NT2/D1 (cell line): ENCODE measurements at regions not wholly inside any gene's neighbourhood (a gene's known extent, or its start where the extent isn't known, plus 50 kb on each side); places are given as distances from the start of the nearest gene placed in this dataset.

ENCODE experiments used
- DNase-seq: peaks from one replicate; pipeline ENCODE4 v3.0.0-alpha.2; 2011; ENCODE audit warnings: low read depth, low spot score
- H3K27me3 ChIP-seq: 2 replicates; pipeline ENCODE4 v1.6.0; 2011; ENCODE audit warnings: mild to moderate bottlenecking; ENCODE audit not compliant: insufficient read length, insufficient read depth
- H3K36me3 ChIP-seq: 2 replicates; pipeline ENCODE4 v1.6.1; 2011; ENCODE audit warnings: mild to moderate bottlenecking, low read length, mixed read lengths; ENCODE audit not compliant: insufficient read depth, insufficient read length
- H3K4me1 ChIP-seq: 2 replicates; pipeline ENCODE4 v1.5.1; 2011; ENCODE audit not compliant: insufficient read depth, insufficient read length
- H3K4me3 ChIP-seq: 2 replicates; pipeline ENCODE4 v1.5.1; 2011; ENCODE audit warnings: low read depth; ENCODE audit not compliant: insufficient read length
- H3K9ac ChIP-seq: 2 replicates; pipeline ENCODE4 v1.6.0; 2011; ENCODE audit warnings: low read depth; ENCODE audit not compliant: insufficient read length
- H3K9me3 ChIP-seq: 2 replicates; pipeline ENCODE4 v1.5.1; 2011; ENCODE audit warnings: mild to moderate bottlenecking, low read length; ENCODE audit not compliant: insufficient read depth
- SUZ12 ChIP-seq: IDR thresholded peaks from 2 replicates; pipeline ENCODE4 v1.6.1; 2011; ENCODE audit not compliant: insufficient read length, insufficient read depth; ENCODE audit errors: extremely low read depth
- YY1 ChIP-seq: IDR thresholded peaks from 2 replicates; pipeline ENCODE4 v1.6.1; 2011; ENCODE audit not compliant: insufficient read length, insufficient read depth
- ZNF274 ChIP-seq: IDR thresholded peaks from 2 replicates; pipeline ENCODE4 v1.6.1; 2011; ENCODE audit warnings: mild to moderate bottlenecking, low read depth, low read length

DNA sequence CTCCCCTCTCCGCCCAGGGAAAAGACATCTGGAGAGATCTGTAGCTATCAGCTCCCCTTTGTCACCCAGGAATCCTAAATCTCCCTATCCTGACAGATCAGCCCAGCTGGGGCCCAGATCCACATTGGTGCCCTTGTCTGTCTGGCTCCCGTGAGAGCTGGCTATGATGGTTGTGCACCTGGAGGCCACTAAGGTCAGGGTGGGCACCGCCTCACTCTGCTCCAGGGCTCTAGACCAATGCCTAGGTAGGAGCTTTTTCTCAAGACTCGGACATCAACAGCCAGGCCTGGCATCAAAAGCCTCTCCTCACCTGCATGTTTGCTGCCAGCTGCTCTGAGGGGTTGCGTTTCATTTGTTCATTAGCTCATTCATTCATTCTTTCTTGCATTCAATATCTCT is 142.7 kb downstream of the SMAD6 start:
- no peak for DNase-seq
- peaks cover 38% of the 10 kb centered on the region for H3K27me3 ChIP-seq

DNA sequence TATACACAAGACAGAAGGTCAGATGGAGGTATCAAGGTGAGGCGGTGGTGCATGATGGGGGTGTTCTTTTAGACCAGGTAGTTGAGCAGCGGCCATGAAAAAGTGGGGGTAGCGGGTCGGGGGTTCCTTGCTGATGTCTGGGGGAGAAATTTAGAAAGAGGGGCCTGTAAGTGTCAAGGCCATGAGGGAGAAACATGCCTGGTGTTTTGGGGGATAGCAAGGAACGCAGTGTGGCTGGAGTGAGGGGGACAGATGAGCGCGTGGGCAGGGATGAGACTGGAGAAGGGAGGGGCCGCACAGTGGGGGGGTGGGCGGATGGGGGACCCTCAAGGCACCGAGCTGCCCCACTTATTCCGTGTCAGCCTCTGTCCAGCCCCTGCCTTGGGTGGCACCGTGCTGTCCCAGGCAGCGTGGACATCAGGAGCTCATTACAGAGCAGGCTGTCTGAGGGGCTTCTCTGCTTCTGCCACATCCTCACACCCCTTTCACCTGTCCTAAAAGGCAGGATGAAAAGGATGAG is 143.3 kb downstream of the SMAD6 start:
- Histone ChIP-seq H3K9me3 (no peaks in the 10 kb centered on the region), H3K36me3 (peaks cover 13% of the 10 kb centered on the region), H3K4me1 (peaks cover 12% of the 10 kb centered on the region), H3K9ac (no peak overlapping the region), H3K27me3 (peaks cover 38% of the 10 kb centered on the region), H3K4me3 (no peak overlapping the region)
- DNase-seq, result no peak
- TF ChIP-seq ZNF274, result no peak

More for the DNA sequence above, 142.7 kb downstream of the SMAD6 start:
- TF ChIP-seq SUZ12 (no peak), ZNF274 (no peak), YY1 (no peak)
- Histone ChIP-seq H3K9me3 (no peaks in the 10 kb centered on the region), H3K4me1 (peaks cover 7% of the 10 kb centered on the region), H3K4me3 (no peak overlapping the region), H3K36me3 (peaks cover 13% of the 10 kb centered on the region), H3K9ac (no peak overlapping the region)

DNA sequence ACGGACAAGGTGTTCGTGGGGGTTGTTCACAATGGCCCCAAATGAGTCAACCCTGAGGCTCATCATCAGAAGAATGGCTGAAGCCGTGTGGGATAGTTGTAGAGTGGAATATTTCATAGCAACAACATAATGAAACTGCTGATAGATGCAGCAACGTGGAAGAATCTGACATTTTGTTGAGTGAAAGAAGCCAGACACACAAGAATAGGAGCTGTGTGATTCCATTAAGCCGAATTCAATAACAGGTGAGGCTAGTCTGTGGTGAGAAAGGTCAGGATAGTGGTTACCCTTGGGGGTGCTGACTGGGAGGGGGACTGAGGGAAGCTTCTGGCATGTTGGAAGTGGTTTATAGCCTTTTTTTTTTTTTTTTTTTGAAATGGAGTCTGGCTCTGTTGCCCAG is 144.0 kb downstream of the SMAD6 start:
- peaks cover 17% of the 10 kb centered on the region for H3K4me1 ChIP-seq
- no peaks in the 10 kb centered on the region for H3K9me3 ChIP-seq
- H3K27me3 ChIP-seq, result peaks cover 32% of the 10 kb centered on the region
- no peak overlapping the region for H3K4me3 ChIP-seq
- TF ChIP-seq YY1 (no peak), SUZ12 (no peak), ZNF274 (no peak)
- H3K36me3 ChIP-seq, result peaks cover 13% of the 10 kb centered on the region
- H3K9ac ChIP-seq, result no peak overlapping the region
- no peak for DNase-seq

DNA sequence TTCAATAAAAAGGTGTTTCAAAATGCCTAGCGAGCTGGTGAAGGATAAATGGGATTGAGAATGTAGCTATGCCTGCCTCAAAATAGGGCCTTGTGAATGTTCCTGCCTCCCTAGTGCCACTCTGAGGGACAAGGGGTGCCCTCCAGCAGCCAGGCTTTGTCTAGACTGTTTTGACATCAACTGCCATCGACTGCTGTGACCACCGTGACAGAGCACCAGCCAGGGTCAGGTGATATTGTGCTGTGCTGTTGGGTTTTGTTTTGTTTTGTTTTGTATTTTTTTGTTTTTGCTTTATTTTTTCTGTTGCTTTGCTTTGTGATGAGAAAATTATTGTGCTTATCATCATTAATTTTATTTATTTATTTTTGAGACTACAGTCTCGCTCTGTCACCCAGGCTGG is 144.8 kb downstream of the SMAD6 start:
- no peak for DNase-seq
- no peak overlapping the region for H3K9ac ChIP-seq
- TF ChIP-seq SUZ12 (no peak), YY1 (no peak), ZNF274 (no peak)
- peaks cover 30% of the 10 kb centered on the region for H3K27me3 ChIP-seq
- H3K9me3 ChIP-seq, result no peaks in the 10 kb centered on the region
- no peak overlapping the region for H3K4me3 ChIP-seq
- peaks cover 11% of the 10 kb centered on the region for H3K4me1 ChIP-seq
- peaks cover 13% of the 10 kb centered on the region for H3K36me3 ChIP-seq

DNA sequence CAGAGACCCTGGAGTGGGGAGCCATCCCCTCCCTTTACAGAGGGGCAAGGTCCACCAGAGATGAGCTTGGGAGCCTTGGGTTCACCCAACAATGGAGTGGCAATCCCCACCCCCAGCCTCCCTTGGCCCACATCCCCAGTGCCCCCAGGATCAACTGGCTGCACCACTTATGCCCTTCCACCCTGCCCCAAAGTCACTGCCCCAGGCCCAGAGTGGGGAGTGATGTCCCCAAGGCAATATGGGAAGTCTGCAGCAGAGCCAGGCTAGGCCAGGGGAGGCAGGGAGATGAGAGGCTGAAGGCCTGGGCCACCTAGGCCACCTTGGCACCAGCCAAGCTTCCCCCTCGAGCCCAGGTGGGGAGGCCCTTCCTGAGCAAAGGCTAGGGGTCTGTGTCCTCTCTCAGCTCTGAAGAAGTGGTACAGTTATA is 145.5 kb downstream of the SMAD6 start:
- no peak overlapping the region for H3K9ac ChIP-seq
- H3K4me1 ChIP-seq, result peaks cover 11% of the 10 kb centered on the region
- no peak for TF ChIP-seq ZNF274
- no peak for TF ChIP-seq SUZ12
- no peak for TF ChIP-seq YY1
- H3K36me3 ChIP-seq, result peaks cover 13% of the 10 kb centered on the region
- no peak overlapping the region for H3K4me3 ChIP-seq
- DNase-seq, result no peak
- peaks cover 32% of the 10 kb centered on the region for H3K27me3 ChIP-seq
- H3K9me3 ChIP-seq, result no peaks in the 10 kb centered on the region

DNA sequence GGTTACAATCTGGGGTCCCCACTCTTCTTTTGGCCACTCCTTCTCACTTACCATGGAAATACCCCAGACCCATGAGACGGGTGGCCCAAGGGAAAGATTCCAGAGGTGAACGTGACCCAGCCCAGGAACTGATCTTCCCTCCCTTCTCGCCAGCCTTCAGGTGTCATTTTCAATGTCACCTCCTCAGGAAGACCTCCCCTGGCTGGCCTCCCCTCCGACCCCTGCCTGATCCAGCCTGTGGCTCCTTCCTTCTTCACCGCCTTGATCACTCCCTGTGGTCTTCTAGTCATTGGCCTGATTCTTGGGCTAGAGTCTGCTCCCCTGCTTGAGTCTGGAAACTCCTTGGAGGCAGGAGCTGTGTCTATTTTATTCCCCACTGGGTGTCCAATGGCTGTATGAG is 146.1 kb downstream of the SMAD6 start:
- H3K4me3 ChIP-seq, result no peak overlapping the region
- peaks cover 30% of the 10 kb centered on the region for H3K27me3 ChIP-seq
- DNase-seq, result no peak
- H3K36me3 ChIP-seq, result peaks cover 13% of the 10 kb centered on the region
- H3K9me3 ChIP-seq, result no peaks in the 10 kb centered on the region
- no peak for TF ChIP-seq YY1
- no peak for TF ChIP-seq ZNF274
- peaks cover 11% of the 10 kb centered on the region for H3K4me1 ChIP-seq
- H3K9ac ChIP-seq, result no peak overlapping the region

DNA sequence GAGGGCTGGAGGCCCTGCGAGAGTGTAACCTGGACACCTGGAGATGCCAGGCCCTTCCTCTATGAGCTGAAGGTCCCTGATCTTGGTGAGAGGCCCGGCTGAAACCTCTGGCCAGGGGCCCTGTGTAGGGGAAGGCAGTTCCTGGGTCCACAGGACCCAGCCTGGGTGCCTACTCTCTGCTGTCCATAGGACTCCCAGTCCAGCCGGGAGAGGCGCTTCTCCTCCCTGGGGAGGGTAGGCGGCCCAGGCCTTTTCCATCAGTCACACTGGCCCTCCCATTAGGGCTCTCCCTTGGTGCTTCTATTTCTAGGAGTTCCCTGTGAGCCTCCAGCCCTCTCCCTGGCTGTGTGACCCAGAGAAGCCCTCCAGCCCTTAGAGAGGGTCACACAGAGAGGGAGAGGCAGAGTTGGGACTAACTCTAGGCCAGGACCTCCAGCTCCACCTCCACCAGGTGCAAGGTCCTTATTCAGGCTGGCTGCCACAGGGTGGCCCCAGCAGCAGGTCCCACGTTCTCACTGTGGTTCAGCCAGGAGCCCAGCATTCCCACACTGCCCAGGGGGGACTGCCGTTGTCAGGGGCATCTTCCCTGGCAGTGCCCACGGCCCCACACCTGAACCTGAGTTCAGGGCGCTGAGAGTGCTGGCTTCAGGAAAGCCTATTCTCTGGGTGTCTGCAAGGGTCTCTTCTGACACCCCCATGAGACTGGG is 146.8 kb downstream of the SMAD6 start:
- TF ChIP-seq SUZ12 (no peak), YY1 (no peak), ZNF274 (no peak)
- Histone ChIP-seq H3K27me3 (peaks cover 22% of the 10 kb centered on the region), H3K4me1 (peaks cover 11% of the 10 kb centered on the region), H3K4me3 (no peak overlapping the region), H3K9ac (no peak overlapping the region), H3K36me3 (peaks cover 13% of the 10 kb centered on the region), H3K9me3 (no peaks in the 10 kb centered on the region)
- DNase-seq, result no peak

DNA sequence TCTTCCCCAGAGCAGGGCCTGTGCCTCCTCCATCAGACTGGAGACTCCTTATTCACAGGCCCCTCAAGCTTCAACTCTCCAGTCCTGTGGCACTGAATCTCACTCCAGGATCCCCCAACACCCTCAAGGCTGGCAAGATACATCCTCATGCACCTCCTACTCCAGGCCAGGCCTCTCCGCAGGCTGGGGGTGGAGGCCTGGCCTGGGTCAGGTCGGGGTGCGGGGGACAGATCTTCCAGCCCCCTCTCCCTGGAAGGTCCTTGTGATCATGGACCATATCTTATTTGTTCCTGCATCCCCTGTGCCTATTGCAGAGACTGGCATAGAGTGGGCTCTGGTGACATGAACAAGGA is 147.3 kb downstream of the SMAD6 start:
- H3K36me3 ChIP-seq, result peaks cover 8% of the 10 kb centered on the region
- H3K9me3 ChIP-seq, result no peaks in the 10 kb centered on the region
- peaks cover 14% of the 10 kb centered on the region for H3K4me1 ChIP-seq
- no peak overlapping the region for H3K4me3 ChIP-seq
- no peak for DNase-seq
- peaks cover 20% of the 10 kb centered on the region for H3K27me3 ChIP-seq
- no peak overlapping the region for H3K9ac ChIP-seq
- TF ChIP-seq SUZ12, result no peak
- TF ChIP-seq YY1, result no peak
- TF ChIP-seq ZNF274, result no peak
